T-helper 1 cell (primary cell): ENCODE measurements at regions not wholly inside any gene's neighbourhood (a gene's known extent, or its start where the extent isn't known, plus 50 kb on each side); places are given as distances from the start of the nearest gene placed in this dataset.
"Not testable (repeated sequence)": the region's sequence is repeated elsewhere in the genome, so short reads cannot be mapped to it uniquely, and the experiment has no call there.

Experiments used
- DNase-seq, 5 donors: peaks; one replicate each; pipeline ENCODE4 v3.0.0-alpha.2; 2012 to 2020

- DNase-seq: no peak
Measured at GRCh38 chrX:139198936-139199335, 331.6 kb upstream of the F9 start.

- no peak for DNase-seq
Measured at GRCh38 chrX:139196890-139197289, 333.6 kb upstream of the F9 start.

- no peak for DNase-seq
Measured at GRCh38 chrX:139194571-139195280, 335.8 kb upstream of the F9 start.

GRCh38 chrX:139192386-139192961 lies 338.1 kb upstream of the F9 start:
- DNase-seq: no peak

- no peak for DNase-seq
Measured at GRCh38 chrX:139191746-139192385, 338.7 kb upstream of the F9 start.

- no peak for DNase-seq
Measured at GRCh38 chrX:139191286-139191685, 339.3 kb upstream of the F9 start.

GRCh38 chrX:139187738-139188137 lies 342.8 kb upstream of the F9 start:
- no peak for DNase-seq

- no peak for DNase-seq
Measured at GRCh38 chrX:139186991-139187390, 343.5 kb upstream of the F9 start.

- DNase-seq: no peak
Measured at GRCh38 chrX:139179592-139179991, 350.9 kb upstream of the F9 start.

GRCh38 chrX:139178980-139179379 lies 351.6 kb upstream of the F9 start:
- DNase-seq: no peak

- DNase-seq: no peak
Measured at GRCh38 chrX:139172731-139173130, 357.8 kb upstream of the F9 start.

- no peak for DNase-seq
Measured at GRCh38 chrX:139170526-139171173, 359.9 kb upstream of the F9 start.

- no peak for DNase-seq
Measured at GRCh38 chrX:139167282-139167681, 363.3 kb upstream of the F9 start.

- DNase-seq: no peak
Measured at GRCh38 chrX:139158256-139158655, 372.3 kb upstream of the F9 start.

GRCh38 chrX:139156356-139156755 lies 374.2 kb upstream of the F9 start:
- no peak for DNase-seq

GRCh38 chrX:139146625-139147024 lies 383.9 kb upstream of the F9 start:
- not testable (repeated sequence) for DNase-seq

- no peak for DNase-seq
Measured at GRCh38 chrX:139141370-139141769, 389.2 kb upstream of the F9 start.

GRCh38 chrX:139134316-139134715 lies 396.2 kb upstream of the F9 start:
- DNase-seq: no peak

GRCh38 chrX:139126493-139126892 lies 404.0 kb upstream of the F9 start:
- DNase-seq: peak in 1 of 5 donors; percentile 4

- DNase-seq: no peak
Measured at GRCh38 chrX:139125916-139126315, 404.6 kb upstream of the F9 start.

- no peak for DNase-seq
Measured at GRCh38 chrX:139121616-139122286, 408.8 kb upstream of the F9 start.

GRCh38 chrX:139120760-139121159 lies 409.2 kb upstream of the FGF13 start:
- DNase-seq: no peak

- no peak for DNase-seq
Measured at GRCh38 chrX:139113708-139114107, 402.2 kb upstream of the FGF13 start.
